SH-SY5Y (cell line): ENCODE measurements at regions not wholly inside any gene's neighbourhood (a gene's known extent, or its start where the extent isn't known, plus 50 kb on each side); places are given as distances from the start of the nearest gene placed in this dataset.

Source experiments
- GATA2 ChIP-seq: IDR thresholded peaks from 2 replicates; pipeline ENCODE4 v1.6.1; 2011; ENCODE audit warnings: mild to moderate bottlenecking, low read depth, low read length
- GATA3 ChIP-seq: IDR thresholded peaks from 2 replicates; pipeline ENCODE4 v1.6.1; 2011; ENCODE audit warnings: low read depth, mild to moderate bottlenecking, low read length, moderate library complexity

GRCh38 chr9:28024676-28025075 lies 451.4 kb upstream of the C9orf72 start:
- TF ChIP-seq GATA2 = no peak
- no peak for TF ChIP-seq GATA3
